SK-N-SH (cell line): ENCODE measurements at regions not wholly inside any gene's neighbourhood (a gene's known extent, or its start where the extent isn't known, plus 50 kb on each side); places are given as distances from the start of the nearest gene placed in this dataset.

Source experiments
- CTCF ChIA-PET: fragments of 300-600, 350-600 bp; formaldehyde crosslinking; extraction: SDS; loops from one replicate; lab custom pipeline; 2021; lab: Yijun Ruan, JAX
- POLR2A ChIA-PET: fragments of 350-600 bp; sonication (Branson Sonifier 250); formaldehyde crosslinking; extraction: SDS; loops from one replicate; lab custom pipeline; 2020; ENCODE audit warnings: antibody characterized with exemption, inconsistent platforms; lab: Yijun Ruan, JAX
- DNase-seq: peaks from one replicate; pipeline ENCODE4 v3.0.0; 2012
- H2AFZ ChIP-seq: fragments of 200-600 bp; sonication (generic); 2 replicates; pipeline ENCODE4 v1.8.1; 2016; ENCODE audit warnings: antibody characterized with exemption, mild to moderate bottlenecking, low read depth
- H3F3A ChIP-seq: fragments of 200-600 bp; sonication (generic); replicated peaks from 2 replicates; pipeline ENCODE3; 2016; ENCODE audit warnings: antibody characterized with exemption, mild to moderate bottlenecking; ENCODE audit not compliant: insufficient read depth
- H3K27ac ChIP-seq, 2 experiments: fragments of 200-500 bp in 1 of 2; fragments of 200-600 bp in 1 of 2; sonication (Bioruptor generic) in 1 of 2; sonication (generic), shearing (Covaris generic) in 1 of 2; 2 replicates each; pipeline versions ENCODE4 v1.5.1 to v1.6.1; 2014 to 2016; ENCODE audit warnings: low read depth in 2 of 2, inconsistent platforms in 1 of 2, low read length in 1 of 2, mild to moderate bottlenecking in 1 of 2, mixed read lengths in 1 of 2
- H3K27me3 ChIP-seq: fragments of 200-600 bp; sonication (generic), shearing (Covaris generic); 2 replicates; pipeline ENCODE4 v1.6.1; 2016; ENCODE audit warnings: mixed run types; ENCODE audit not compliant: insufficient read depth
- H3K36me3 ChIP-seq, 2 experiments: fragments of 200-500 bp in 1 of 2; fragments of 200-600 bp in 1 of 2; sonication (Bioruptor generic) in 1 of 2; sonication (generic) in 1 of 2; replicated peaks in 1 of 2; 2 replicates each; pipeline versions ENCODE3 to v1.5.1; 2014 to 2016; ENCODE audit warnings: low read length in 1 of 2, mild to moderate bottlenecking in 1 of 2; ENCODE audit not compliant: insufficient read depth in 2 of 2, control insufficient read depth in 1 of 2
- H3K4me1 ChIP-seq, 2 experiments: fragments of 200-500 bp in 1 of 2; fragments of 200-600 bp in 1 of 2; sonication (Bioruptor generic) in 1 of 2; sonication (generic), shearing (Covaris generic) in 1 of 2; 2 replicates each; pipeline versions ENCODE4 v1.5.1 to v1.6.1; 2014 to 2016; ENCODE audit warnings: low read depth in 1 of 2, low read length in 1 of 2, mixed run types in 1 of 2; ENCODE audit not compliant: insufficient read depth in 2 of 2, control insufficient read depth in 1 of 2
- H3K4me2 ChIP-seq: fragments of 200-600 bp; sonication (generic), shearing (Covaris generic); 2 replicates; pipeline ENCODE4 v1.6.1; 2017; ENCODE audit warnings: mixed run types
- H3K4me3 ChIP-seq, 2 experiments: fragments of 200-500 bp in 1 of 2; fragments of 200-600 bp in 1 of 2; sonication (Bioruptor generic) in 1 of 2; sonication (generic), shearing (Covaris generic) in 1 of 2; 2 replicates each; pipeline versions ENCODE4 v1.5.1 to v1.8.1; 2014 to 2016; ENCODE audit warnings: low read depth in 2 of 2, inconsistent platforms in 1 of 2, low read length in 1 of 2, mild to moderate bottlenecking in 1 of 2, mixed read lengths in 1 of 2, moderate library complexity in 1 of 2
- H3K79me2 ChIP-seq: fragments of 200-600 bp; sonication (generic); 2 replicates; pipeline ENCODE4 v1.8.1; 2017; ENCODE audit warnings: mild to moderate bottlenecking; ENCODE audit not compliant: insufficient read depth
- H3K9ac ChIP-seq: fragments of 200-600 bp; sonication (generic); 2 replicates; pipeline ENCODE4 v1.6.1; 2017; ENCODE audit warnings: mixed run types
- H3K9me2 ChIP-seq: fragments of 200-600 bp; sonication (generic); 2 replicates; pipeline ENCODE4 v1.6.1; 2017; ENCODE audit warnings: mixed run types
- H3K9me3 ChIP-seq: fragments of 200-600 bp; sonication (generic); 2 replicates; pipeline ENCODE4 v1.6.1; 2017; ENCODE audit warnings: mixed run types, mild to moderate bottlenecking, moderate library complexity
- H4K20me1 ChIP-seq: fragments of 200-600 bp; sonication (generic); 2 replicates; pipeline ENCODE4 v1.6.1; 2017; ENCODE audit warnings: mild to moderate bottlenecking, mixed run types; ENCODE audit not compliant: insufficient read depth
- CHD2 ChIP-seq: fragments of 150-350 bp; IDR thresholded peaks from 2 replicates; pipeline ENCODE4 v1.6.1; 2018; ENCODE audit warnings: low read length; ENCODE audit not compliant: partially characterized antibody
- EZH2phosphoT487 ChIP-seq: fragments of 200-600 bp; sonication (generic); IDR thresholded peaks from 2 replicates; pipeline ENCODE4 v1.6.1; 2017; ENCODE audit warnings: low read depth, mixed run types, mild to moderate bottlenecking, antibody characterized with exemption, moderate library complexity, borderline replicate concordance
- FOSL2 ChIP-seq: IDR thresholded peaks from 2 replicates; pipeline ENCODE4 v1.4.0; 2012; ENCODE audit warnings: low read depth, mild to moderate bottlenecking, moderate library complexity, borderline replicate concordance
- GABPA ChIP-seq: IDR thresholded peaks from 2 replicates; pipeline ENCODE4 v1.4.0; 2012; ENCODE audit warnings: low read depth, mild to moderate bottlenecking
- GATA2 ChIP-seq: sonication (generic); formaldehyde crosslinking; IDR thresholded peaks from 2 replicates; pipeline ENCODE4 v1.5.0; 2020; ENCODE audit warnings: mild to moderate bottlenecking, missing genetic modification reagents
- MEF2A ChIP-seq: IDR thresholded peaks from 2 replicates; pipeline ENCODE4 v1.4.0; 2012; ENCODE audit warnings: low read depth, borderline replicate concordance
- MXI1 ChIP-seq: IDR thresholded peaks from 2 replicates; pipeline ENCODE4 v1.6.1; 2012; ENCODE audit warnings: mild to moderate bottlenecking, low read depth, low read length, improper control_type of control experiment
- NFIC ChIP-seq: IDR thresholded peaks from 2 replicates; pipeline ENCODE4 v1.4.0; 2012; ENCODE audit warnings: borderline replicate concordance
- RAD21 ChIP-seq: IDR thresholded peaks from 2 replicates; pipeline ENCODE4 v1.6.1; 2012; ENCODE audit warnings: mild to moderate bottlenecking, low read length
- RCOR1 ChIP-seq: fragments of 150-350 bp; IDR thresholded peaks from 2 replicates; pipeline ENCODE4 v1.6.1; 2017; ENCODE audit warnings: antibody characterized with exemption, low read length
- RFX5 ChIP-seq: IDR thresholded peaks from 2 replicates; pipeline ENCODE4 v1.6.1; 2012; ENCODE audit warnings: mild to moderate bottlenecking, improper control_type of control experiment, low read length
- RXRA ChIP-seq: IDR thresholded peaks from 2 replicates; pipeline ENCODE4 v1.4.0; 2012; ENCODE audit warnings: low read depth, mild to moderate bottlenecking, borderline replicate concordance
- SIN3A ChIP-seq: IDR thresholded peaks from 2 replicates; pipeline ENCODE4 v1.6.1; 2012; ENCODE audit warnings: low read depth, mild to moderate bottlenecking, low read length, moderate library complexity, borderline replicate concordance
- SMC3 ChIP-seq: IDR thresholded peaks from 2 replicates; pipeline ENCODE4 v1.6.1; 2012; ENCODE audit warnings: low read depth, low read length, improper control_type of control experiment
- TAF1 ChIP-seq: IDR thresholded peaks from 2 replicates; pipeline ENCODE4 v1.6.1; 2012; ENCODE audit warnings: low read depth, mild to moderate bottlenecking, low read length, moderate library complexity, borderline replicate concordance
- TCF12 ChIP-seq: IDR thresholded peaks from 2 replicates; pipeline ENCODE4 v1.4.0; 2012
- TEAD4 ChIP-seq: IDR thresholded peaks from 2 replicates; pipeline ENCODE4 v1.4.0; 2012; ENCODE audit warnings: mild to moderate bottlenecking, borderline replicate concordance; ENCODE audit not compliant: insufficient read depth
- WGBS: methylation state at CpG from one replicate; pipeline ENCODE4 v1.1.6; 2017; ENCODE audit warnings: low lambda C conversion rate; 5-methylcytosine and 5-hydroxymethylcytosine counted together
- TF ChIP-seq, protein P1 (sequence below): fragments of 150-350 bp; IDR thresholded peaks from 2 replicates; pipeline ENCODE4 v1.6.1; 2016; ENCODE audit warnings: mild to moderate bottlenecking, low read depth, low read length
- TF ChIP-seq, protein P2 (sequence below): IDR thresholded peaks from 2 replicates; pipeline ENCODE4 v1.4.0; 2012; ENCODE audit warnings: low read depth, borderline replicate concordance
- TF ChIP-seq, protein P3 (sequence below): IDR thresholded peaks from 2 replicates; pipeline ENCODE4 v1.4.0; 2012; ENCODE audit warnings: low read depth, borderline replicate concordance
- TF ChIP-seq, protein P4 (sequence below): fragments of 200-600 bp; sonication (generic); IDR thresholded peaks from 2 replicates; pipeline ENCODE4 v1.6.1; 2017; ENCODE audit warnings: antibody characterized with exemption, mild to moderate bottlenecking, moderate library complexity
- TF ChIP-seq, protein P5 (sequence below): IDR thresholded peaks from 2 replicates; pipeline ENCODE4 v1.4.0; 2012; ENCODE audit warnings: low read depth

DNA sequence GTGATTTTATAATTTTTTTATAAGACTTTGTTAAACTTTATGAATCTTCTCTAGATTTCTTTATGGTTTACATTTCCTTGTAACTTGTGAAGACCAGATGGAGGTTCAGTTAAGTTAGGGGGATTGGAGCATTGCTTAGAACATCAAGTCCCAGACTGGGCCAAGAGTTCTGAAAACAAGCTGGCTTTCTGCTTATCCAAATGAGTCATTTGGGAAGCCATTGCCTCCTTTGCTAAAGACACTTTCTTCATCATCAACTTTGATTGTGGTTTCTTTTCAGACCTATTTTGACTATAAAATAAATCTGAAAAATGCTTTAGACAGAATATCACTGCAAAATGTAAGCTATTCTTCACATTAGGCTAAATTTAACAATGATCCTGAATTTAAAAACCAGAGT, 446.8 kb downstream of the USP25 start:
- Histone ChIP-seq H3K4me2 (no peak overlapping the region), H2AFZ (no peak overlapping the region), H3K36me3 (no peaks in the 10 kb centered on the region), H3K27me3 (no peaks in the 10 kb centered on the region), H4K20me1 (no peaks in the 10 kb centered on the region), H3K9ac (no peak overlapping the region), H3K4me3 (no peak overlapping the region), H3K9me3 (no peaks in the 10 kb centered on the region), H3K27ac (no peak overlapping the region), H3K4me1 (no peaks in the 10 kb centered on the region), H3K9me2 (no peaks in the 10 kb centered on the region), H3K79me2 (no peaks in the 10 kb centered on the region), H3F3A (no peaks in the 10 kb centered on the region)
- POLR2A ChIA-PET, result no interaction called here
- DNase-seq, result no peak
- TF ChIP-seq, protein P1, sequence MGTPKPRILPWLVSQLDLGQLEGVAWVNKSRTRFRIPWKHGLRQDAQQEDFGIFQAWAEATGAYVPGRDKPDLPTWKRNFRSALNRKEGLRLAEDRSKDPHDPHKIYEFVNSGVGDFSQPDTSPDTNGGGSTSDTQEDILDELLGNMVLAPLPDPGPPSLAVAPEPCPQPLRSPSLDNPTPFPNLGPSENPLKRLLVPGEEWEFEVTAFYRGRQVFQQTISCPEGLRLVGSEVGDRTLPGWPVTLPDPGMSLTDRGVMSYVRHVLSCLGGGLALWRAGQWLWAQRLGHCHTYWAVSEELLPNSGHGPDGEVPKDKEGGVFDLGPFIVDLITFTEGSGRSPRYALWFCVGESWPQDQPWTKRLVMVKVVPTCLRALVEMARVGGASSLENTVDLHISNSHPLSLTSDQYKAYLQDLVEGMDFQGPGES, result no peak
- TF ChIP-seq, protein P2, sequence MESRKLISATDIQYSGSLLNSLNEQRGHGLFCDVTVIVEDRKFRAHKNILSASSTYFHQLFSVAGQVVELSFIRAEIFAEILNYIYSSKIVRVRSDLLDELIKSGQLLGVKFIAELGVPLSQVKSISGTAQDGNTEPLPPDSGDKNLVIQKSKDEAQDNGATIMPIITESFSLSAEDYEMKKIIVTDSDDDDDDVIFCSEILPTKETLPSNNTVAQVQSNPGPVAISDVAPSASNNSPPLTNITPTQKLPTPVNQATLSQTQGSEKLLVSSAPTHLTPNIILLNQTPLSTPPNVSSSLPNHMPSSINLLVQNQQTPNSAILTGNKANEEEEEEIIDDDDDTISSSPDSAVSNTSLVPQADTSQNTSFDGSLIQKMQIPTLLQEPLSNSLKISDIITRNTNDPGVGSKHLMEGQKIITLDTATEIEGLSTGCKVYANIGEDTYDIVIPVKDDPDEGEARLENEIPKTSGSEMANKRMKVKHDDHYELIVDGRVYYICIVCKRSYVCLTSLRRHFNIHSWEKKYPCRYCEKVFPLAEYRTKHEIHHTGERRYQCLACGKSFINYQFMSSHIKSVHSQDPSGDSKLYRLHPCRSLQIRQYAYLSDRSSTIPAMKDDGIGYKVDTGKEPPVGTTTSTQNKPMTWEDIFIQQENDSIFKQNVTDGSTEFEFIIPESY, result no peak
- TF ChIP-seq TCF12 (no peak), MXI1 (no peak), TAF1 (no peak)
- TF ChIP-seq, protein P3, sequence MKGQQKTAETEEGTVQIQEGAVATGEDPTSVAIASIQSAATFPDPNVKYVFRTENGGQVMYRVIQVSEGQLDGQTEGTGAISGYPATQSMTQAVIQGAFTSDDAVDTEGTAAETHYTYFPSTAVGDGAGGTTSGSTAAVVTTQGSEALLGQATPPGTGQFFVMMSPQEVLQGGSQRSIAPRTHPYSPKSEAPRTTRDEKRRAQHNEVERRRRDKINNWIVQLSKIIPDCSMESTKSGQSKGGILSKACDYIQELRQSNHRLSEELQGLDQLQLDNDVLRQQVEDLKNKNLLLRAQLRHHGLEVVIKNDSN, result no peak
- CTCF ChIA-PET, result interaction anchor here (0.7 kb wide), 1 partner anchor 620 kb away, joined by 3 read pairs; no protein-coding TSS in a partner anchor

DNA sequence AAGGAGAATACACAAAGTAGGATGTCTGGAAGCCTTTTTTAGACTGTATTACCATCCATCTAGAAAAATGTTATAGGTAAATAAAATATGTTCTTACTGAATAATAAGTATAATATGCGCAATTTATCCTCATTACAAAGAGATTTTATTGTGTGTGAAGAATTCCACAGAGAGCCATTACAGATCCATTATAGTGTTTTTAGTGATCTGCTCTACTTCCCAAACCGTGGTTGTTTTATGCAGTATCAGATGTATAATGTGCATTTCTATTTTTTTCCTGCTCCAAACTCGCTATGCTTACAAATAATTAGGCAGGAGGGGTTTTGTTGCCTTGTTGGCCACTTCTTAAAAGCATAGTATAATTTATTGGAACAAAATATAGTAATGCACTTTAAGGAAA, 447.8 kb downstream of the USP25 start:
- CTCF ChIA-PET, result interaction anchor here (0.6 to 1.4 kb wide), 2 partner anchors 9 to 211 kb away, joined by 3 read pairs; no protein-coding TSS in a partner anchor
- 49% methylated on average over 3 of the region's 3 CpGs for WGBS
- TF ChIP-seq TEAD4 (no peak), RCOR1 (no peak), GATA2 (no peak), SMC3 (no peak), RXRA (no peak), NFIC (no peak), FOSL2 (no peak), RFX5 (no peak), CHD2 (no peak), TCF12 (no peak), TAF1 (no peak), MEF2A (no peak), RAD21 (no peak), GABPA (no peak), EZH2phosphoT487 (no peak), SIN3A (no peak)
- TF ChIP-seq, protein P4, sequence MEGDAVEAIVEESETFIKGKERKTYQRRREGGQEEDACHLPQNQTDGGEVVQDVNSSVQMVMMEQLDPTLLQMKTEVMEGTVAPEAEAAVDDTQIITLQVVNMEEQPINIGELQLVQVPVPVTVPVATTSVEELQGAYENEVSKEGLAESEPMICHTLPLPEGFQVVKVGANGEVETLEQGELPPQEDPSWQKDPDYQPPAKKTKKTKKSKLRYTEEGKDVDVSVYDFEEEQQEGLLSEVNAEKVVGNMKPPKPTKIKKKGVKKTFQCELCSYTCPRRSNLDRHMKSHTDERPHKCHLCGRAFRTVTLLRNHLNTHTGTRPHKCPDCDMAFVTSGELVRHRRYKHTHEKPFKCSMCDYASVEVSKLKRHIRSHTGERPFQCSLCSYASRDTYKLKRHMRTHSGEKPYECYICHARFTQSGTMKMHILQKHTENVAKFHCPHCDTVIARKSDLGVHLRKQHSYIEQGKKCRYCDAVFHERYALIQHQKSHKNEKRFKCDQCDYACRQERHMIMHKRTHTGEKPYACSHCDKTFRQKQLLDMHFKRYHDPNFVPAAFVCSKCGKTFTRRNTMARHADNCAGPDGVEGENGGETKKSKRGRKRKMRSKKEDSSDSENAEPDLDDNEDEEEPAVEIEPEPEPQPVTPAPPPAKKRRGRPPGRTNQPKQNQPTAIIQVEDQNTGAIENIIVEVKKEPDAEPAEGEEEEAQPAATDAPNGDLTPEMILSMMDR, result no peak
- TF ChIP-seq, protein P5, sequence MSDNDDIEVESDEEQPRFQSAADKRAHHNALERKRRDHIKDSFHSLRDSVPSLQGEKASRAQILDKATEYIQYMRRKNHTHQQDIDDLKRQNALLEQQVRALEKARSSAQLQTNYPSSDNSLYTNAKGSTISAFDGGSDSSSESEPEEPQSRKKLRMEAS, result no peak

More for the DNA sequence above, 447.8 kb downstream of the USP25 start:
- H3K4me2 ChIP-seq, result no peak overlapping the region
- H3K4me1 ChIP-seq, result no peaks in the 10 kb centered on the region
- H2AFZ ChIP-seq, result no peak overlapping the region
- H3K4me3 ChIP-seq, result no peak overlapping the region
- H3F3A ChIP-seq, result no peaks in the 10 kb centered on the region
- H3K79me2 ChIP-seq, result no peaks in the 10 kb centered on the region
- H3K9ac ChIP-seq, result no peak overlapping the region
- H3K9me3 ChIP-seq, result no peaks in the 10 kb centered on the region
- POLR2A ChIA-PET, result no interaction called here
- no peak overlapping the region for H3K27ac ChIP-seq
- H3K27me3 ChIP-seq, result no peaks in the 10 kb centered on the region
- no peak for DNase-seq
- H4K20me1 ChIP-seq, result no peaks in the 10 kb centered on the region
- no peaks in the 10 kb centered on the region for H3K9me2 ChIP-seq
- no peaks in the 10 kb centered on the region for H3K36me3 ChIP-seq
